ENCODE measurements at regions not wholly inside any gene's neighbourhood (a gene's known extent, or its start where the extent isn't known, plus 50 kb on each side); places are given as distances from the start of the nearest gene placed in this dataset.

- TF ChIP-seq, protein P1, sequence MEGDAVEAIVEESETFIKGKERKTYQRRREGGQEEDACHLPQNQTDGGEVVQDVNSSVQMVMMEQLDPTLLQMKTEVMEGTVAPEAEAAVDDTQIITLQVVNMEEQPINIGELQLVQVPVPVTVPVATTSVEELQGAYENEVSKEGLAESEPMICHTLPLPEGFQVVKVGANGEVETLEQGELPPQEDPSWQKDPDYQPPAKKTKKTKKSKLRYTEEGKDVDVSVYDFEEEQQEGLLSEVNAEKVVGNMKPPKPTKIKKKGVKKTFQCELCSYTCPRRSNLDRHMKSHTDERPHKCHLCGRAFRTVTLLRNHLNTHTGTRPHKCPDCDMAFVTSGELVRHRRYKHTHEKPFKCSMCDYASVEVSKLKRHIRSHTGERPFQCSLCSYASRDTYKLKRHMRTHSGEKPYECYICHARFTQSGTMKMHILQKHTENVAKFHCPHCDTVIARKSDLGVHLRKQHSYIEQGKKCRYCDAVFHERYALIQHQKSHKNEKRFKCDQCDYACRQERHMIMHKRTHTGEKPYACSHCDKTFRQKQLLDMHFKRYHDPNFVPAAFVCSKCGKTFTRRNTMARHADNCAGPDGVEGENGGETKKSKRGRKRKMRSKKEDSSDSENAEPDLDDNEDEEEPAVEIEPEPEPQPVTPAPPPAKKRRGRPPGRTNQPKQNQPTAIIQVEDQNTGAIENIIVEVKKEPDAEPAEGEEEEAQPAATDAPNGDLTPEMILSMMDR (conservative IDR thresholded peaks at IDR 0.05): no peak
- no peak for TF ChIP-seq EZH2 (IDR thresholded peaks at IDR 0.05; ENCODE audit: low read depth)
These were observed 246.4 kb downstream of the GATA3 start for GRCh38 chr10:8300925-8301324.
